ENCODE measurements at regions not wholly inside any gene's neighbourhood (a gene's known extent, or its start where the extent isn't known, plus 50 kb on each side); places are given as distances from the start of the nearest gene placed in this dataset.

DNA sequence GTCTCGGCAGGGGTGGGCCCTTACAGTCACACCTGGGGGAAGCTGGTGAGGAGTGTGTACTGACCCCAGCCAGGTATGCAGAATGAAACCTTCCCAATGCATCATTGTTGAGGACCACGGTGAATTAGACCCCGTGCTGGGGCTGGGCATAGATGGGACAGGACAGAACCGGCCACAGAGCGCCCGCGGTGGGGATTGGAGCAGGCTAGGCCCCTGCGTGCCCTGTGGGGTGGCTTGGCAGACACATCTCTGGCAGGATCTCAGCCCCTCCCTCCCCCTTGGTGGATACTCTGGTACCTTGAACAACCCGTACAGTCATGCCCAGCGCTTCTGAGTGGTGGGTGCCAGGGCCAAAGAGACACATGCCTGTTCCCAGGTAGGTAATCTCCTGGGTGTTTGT is 200.6 kb downstream of the TEX29 start:
- no peak for DNase-seq
- TF ChIP-seq, protein P1, sequence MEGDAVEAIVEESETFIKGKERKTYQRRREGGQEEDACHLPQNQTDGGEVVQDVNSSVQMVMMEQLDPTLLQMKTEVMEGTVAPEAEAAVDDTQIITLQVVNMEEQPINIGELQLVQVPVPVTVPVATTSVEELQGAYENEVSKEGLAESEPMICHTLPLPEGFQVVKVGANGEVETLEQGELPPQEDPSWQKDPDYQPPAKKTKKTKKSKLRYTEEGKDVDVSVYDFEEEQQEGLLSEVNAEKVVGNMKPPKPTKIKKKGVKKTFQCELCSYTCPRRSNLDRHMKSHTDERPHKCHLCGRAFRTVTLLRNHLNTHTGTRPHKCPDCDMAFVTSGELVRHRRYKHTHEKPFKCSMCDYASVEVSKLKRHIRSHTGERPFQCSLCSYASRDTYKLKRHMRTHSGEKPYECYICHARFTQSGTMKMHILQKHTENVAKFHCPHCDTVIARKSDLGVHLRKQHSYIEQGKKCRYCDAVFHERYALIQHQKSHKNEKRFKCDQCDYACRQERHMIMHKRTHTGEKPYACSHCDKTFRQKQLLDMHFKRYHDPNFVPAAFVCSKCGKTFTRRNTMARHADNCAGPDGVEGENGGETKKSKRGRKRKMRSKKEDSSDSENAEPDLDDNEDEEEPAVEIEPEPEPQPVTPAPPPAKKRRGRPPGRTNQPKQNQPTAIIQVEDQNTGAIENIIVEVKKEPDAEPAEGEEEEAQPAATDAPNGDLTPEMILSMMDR (IDR thresholded peaks at IDR 0.05; ENCODE audit: borderline replicate concordance) = no peak

DNA sequence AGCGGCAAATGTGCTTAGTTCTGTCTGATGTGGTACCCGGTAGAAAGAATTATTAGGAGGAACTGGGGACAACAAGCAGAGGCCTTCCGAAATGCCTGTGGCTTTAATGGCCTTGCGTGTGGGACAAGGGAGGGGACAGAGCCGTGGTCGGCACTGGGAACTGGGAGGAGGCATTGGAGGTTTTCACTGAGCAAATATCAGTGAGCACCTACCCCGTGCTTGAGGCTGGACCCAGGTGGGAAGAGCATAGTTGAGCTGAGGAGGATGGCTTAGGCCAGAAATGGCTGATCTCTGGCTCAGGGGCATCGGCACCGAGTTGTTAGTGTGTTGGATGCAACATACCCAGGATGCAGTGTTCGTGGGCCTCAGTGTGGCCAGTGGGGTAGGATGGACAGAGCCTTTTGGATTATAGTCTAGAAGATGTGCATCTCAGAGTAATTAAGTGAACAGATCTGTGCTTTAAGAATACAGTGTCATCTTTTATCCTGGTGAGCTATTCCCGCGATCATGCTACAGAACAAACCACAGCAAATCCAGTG is 201.3 kb downstream of the TEX29 start:
- H3K36me3 ChIP-seq = no peaks in the 10 kb centered on the region
- H3K4me1 ChIP-seq = no peaks in the 10 kb centered on the region
- H3K27me3 ChIP-seq (ENCODE audit: low read depth) = peaks cover 37% of the 10 kb centered on the region
- TF ChIP-seq, protein P1 (IDR thresholded peaks at IDR 0.05; ENCODE audit: borderline replicate concordance) = no peak
- no peak overlapping the region for H3K4me3 ChIP-seq
- intact Hi-C loops (cut with micrococcal nuclease) = no loop called here
- H3K9me3 ChIP-seq (replicated peaks) = no peaks in the 10 kb centered on the region
- DNase-seq = no peak
- no peak overlapping the region for H3K27ac ChIP-seq (replicated peaks)

More for the DNA sequence above, 200.6 kb downstream of the TEX29 start:
- Histone ChIP-seq H3K27me3 (ENCODE audit: low read depth) (peaks cover 39% of the 10 kb centered on the region), H3K27ac (replicated peaks) (no peak overlapping the region), H3K4me1 (no peaks in the 10 kb centered on the region), H3K9me3 (replicated peaks) (no peaks in the 10 kb centered on the region), H3K4me3 (no peak overlapping the region), H3K36me3 (no peaks in the 10 kb centered on the region)
- intact Hi-C loops (cut with micrococcal nuclease) = no loop called here

DNA sequence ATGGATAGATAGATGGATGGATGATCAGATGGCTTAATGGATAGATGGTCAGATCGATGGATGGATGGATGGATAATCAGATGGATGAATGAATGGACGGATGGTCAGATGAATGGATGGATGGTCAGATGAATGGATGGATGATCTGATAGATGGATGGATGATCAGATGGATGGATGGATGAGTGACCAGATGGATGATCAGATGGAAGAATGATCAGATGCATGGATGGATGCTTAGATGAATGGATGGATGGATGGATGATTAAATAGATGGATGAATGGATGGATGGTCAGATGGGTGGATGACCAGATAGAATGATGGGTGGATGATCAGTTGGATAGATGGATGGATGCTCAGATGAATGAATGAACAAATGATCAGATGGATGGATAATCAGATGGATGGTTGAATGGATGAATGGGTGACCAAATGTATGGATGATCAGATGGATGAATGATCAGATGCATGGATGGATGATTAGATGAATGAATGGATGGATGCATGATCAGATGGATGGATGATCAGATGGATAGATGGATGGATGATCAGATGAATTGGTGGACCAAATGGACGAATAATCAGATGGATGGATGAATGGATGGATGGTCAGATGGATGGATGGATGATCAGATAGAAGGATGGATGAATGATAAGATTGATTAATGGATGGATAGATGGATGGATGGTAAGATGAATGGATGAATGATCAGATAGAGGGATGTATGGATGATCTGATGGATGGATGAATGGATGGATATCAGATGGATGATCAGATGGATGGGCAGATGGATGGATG is 205.1 kb downstream of the TEX29 start:
- Histone ChIP-seq H3K27me3 (ENCODE audit: low read depth) (peaks cover 47% of the 10 kb centered on the region), H3K9me3 (replicated peaks) (no peaks in the 10 kb centered on the region), H3K4me1 (no peaks in the 10 kb centered on the region), H3K36me3 (no peaks in the 10 kb centered on the region), H3K27ac (replicated peaks) (no peak overlapping the region), H3K4me3 (no peak overlapping the region)
- TF ChIP-seq, protein P1 (IDR thresholded peaks at IDR 0.05; ENCODE audit: borderline replicate concordance) = no peak
- DNase-seq = no peak
- intact Hi-C loops (cut with micrococcal nuclease) = no loop called here

DNA sequence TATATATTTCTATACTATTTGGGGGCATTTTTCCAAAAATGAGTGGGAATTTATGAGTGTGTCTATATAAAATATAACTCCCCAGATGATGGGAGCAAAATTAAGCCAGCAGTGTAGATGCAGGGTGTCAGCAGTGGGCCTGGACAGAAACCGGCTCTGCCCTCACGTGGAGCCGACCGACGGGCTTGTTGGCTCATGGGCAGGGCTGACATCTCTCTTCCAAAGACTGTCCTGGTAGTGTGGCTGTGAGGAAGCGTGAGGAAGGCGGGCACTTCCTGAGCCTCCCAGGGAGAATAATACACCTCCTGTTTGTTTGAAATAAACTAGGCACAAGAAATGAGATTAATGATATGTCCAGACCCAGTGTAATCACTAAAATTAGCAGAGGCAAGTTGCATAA is 206.5 kb downstream of the TEX29 start:
- no peak overlapping the region for H3K27ac ChIP-seq (replicated peaks)
- TF ChIP-seq, protein P1 (IDR thresholded peaks at IDR 0.05; ENCODE audit: borderline replicate concordance) = no peak
- H3K4me3 ChIP-seq = no peak overlapping the region
- H3K27me3 ChIP-seq (ENCODE audit: low read depth) = peaks cover 59% of the 10 kb centered on the region
- H3K36me3 ChIP-seq = no peaks in the 10 kb centered on the region
- intact Hi-C loops (cut with micrococcal nuclease) = no loop called here
- H3K9me3 ChIP-seq (replicated peaks) = no peaks in the 10 kb centered on the region
- no peaks in the 10 kb centered on the region for H3K4me1 ChIP-seq
- no peak for DNase-seq

DNA sequence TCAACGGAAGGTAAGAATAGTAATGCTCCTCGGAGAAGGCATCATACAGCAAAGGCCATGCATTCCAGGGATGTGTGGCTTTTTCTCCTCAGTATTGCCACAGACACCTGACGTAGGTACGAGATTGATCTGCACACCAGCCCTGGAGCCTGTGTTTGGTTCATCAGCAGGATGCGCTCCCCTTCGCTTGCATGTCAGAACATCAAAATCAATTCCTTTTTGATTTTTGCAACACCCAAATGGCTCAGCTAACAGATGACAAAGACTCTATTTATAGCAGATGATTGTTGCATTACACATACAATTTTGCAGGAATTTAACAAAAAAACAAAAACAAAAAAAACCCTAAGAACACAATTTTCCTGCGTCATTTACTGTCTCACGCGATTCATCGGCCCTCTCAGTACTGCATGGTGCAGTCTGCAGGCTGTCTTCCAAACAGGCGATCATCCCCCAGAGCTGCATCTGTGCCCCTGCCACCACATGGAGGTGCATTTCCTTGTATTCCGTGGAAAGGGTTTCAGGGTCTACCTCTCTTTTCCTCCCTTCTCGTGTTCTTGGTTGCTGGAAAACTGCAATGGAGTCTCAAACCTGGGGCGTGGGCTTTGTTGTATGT is 207.3 kb downstream of the TEX29 start:
- Histone ChIP-seq H3K36me3 (no peaks in the 10 kb centered on the region), H3K9me3 (replicated peaks) (no peaks in the 10 kb centered on the region), H3K4me3 (no peak overlapping the region), H3K4me1 (no peaks in the 10 kb centered on the region), H3K27ac (replicated peaks) (no peak overlapping the region), H3K27me3 (ENCODE audit: low read depth) (peaks cover 67% of the 10 kb centered on the region)
- TF ChIP-seq, protein P1 (IDR thresholded peaks at IDR 0.05; ENCODE audit: borderline replicate concordance) = no peak
- intact Hi-C loops (cut with micrococcal nuclease) = no loop called here
- DNase-seq = no peak
